ENCODE measurements at regions not wholly inside any gene's neighbourhood (a gene's known extent, or its start where the extent isn't known, plus 50 kb on each side); places are given as distances from the start of the nearest gene placed in this dataset.

DNA sequence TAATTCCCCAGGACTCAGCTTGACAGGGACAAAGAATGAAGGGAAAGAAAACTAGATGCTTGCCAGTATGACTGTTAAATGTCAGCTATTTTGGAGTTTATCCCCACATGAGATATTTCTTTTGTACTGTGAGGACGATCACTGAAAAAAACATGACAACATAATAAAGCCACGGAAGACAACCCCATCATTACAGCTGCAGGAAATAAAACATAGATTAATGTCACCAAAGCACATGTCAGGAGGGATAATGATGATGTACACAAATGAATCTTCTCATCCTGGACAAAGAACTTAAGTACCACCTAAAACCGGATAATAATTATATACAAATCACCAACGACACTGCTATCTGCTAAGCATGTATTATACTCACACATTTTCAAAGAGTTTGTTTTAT lies 84.6 kb upstream of the GRIP1 start:
- no peak for TF ChIP-seq CTCF (IDR thresholded peaks at IDR 0.05; ENCODE audit: insufficient read depth, low read length, poor library complexity, severe bottlenecking)
- Histone ChIP-seq H3K4me3 (replicated peaks; ENCODE audit: low read depth, low read length) (no peak overlapping the region), H3K36me3 (ENCODE audit: control insufficient read depth, insufficient read depth, low read length) (no peaks in the 10 kb centered on the region), H3K27me3 (replicated peaks; ENCODE audit: control insufficient read depth, insufficient read depth, low read length) (no peaks in the 10 kb centered on the region)
- no peak for DNase-seq (ENCODE audit: extremely low read depth, insufficient read length)

GRCh38 chr12:66765204-66765603 lies 86.3 kb upstream of the GRIP1 start:
- no peak for DNase-seq (ENCODE audit: extremely low read depth, insufficient read length)
- no peaks in the 10 kb centered on the region for H3K27me3 ChIP-seq (replicated peaks; ENCODE audit: control insufficient read depth, insufficient read depth, low read length)
- no peak overlapping the region for H3K4me3 ChIP-seq (replicated peaks; ENCODE audit: low read depth, low read length)
- no peaks in the 10 kb centered on the region for H3K36me3 ChIP-seq (ENCODE audit: control insufficient read depth, insufficient read depth, low read length)
- no peak for TF ChIP-seq CTCF (IDR thresholded peaks at IDR 0.05; ENCODE audit: insufficient read depth, low read length, poor library complexity, severe bottlenecking)

DNA sequence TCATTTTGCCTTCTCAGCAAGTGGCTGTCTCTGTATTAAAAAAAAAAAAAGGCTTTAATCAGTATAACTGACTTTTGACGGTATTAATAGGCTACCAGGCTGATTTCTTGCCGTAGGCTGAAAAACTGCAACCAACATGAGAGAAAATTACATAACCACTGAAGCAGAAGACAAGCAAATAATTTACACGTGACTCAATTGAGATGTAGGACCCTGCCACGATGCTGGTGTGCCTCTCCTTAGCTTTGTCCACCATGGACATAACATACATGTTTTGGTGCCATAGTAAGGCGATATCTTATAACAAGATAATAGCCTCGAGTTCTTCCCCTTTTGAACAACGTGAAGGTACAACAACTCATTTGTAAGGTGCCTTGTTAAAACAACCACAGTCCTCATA lies 88.7 kb upstream of the GRIP1 start:
- Histone ChIP-seq H3K36me3 (ENCODE audit: control insufficient read depth, insufficient read depth, low read length) (no peaks in the 10 kb centered on the region), H3K4me3 (replicated peaks; ENCODE audit: low read depth, low read length) (no peak overlapping the region), H3K27me3 (replicated peaks; ENCODE audit: control insufficient read depth, insufficient read depth, low read length) (no peaks in the 10 kb centered on the region)
- TF ChIP-seq CTCF (IDR thresholded peaks at IDR 0.05; ENCODE audit: insufficient read depth, low read length, poor library complexity, severe bottlenecking) = no peak
- DNase-seq (ENCODE audit: extremely low read depth, insufficient read length) = no peak

DNA sequence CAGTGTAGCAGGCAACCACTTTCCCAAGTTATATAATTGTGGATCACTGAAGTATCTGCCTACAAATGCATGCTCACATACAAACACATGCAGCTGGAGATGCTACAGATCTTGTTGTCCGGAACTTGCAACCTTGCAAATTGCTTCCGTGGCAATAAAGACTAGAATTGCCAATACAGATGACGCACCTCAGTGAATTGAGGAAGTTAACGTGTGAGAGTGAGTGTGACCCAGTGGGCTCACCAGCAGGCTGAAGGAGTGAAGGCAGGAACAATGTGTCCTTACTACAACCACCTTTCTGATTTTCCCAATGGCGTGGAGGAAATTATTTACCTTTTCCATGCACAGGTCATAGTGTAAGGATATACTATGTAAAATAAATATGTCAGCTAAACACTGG lies 89.4 kb upstream of the GRIP1 start:
- Histone ChIP-seq H3K36me3 (ENCODE audit: control insufficient read depth, insufficient read depth, low read length) (no peaks in the 10 kb centered on the region), H3K27me3 (replicated peaks; ENCODE audit: control insufficient read depth, insufficient read depth, low read length) (no peaks in the 10 kb centered on the region), H3K4me3 (replicated peaks; ENCODE audit: low read depth, low read length) (no peak overlapping the region)
- no peak for DNase-seq (ENCODE audit: extremely low read depth, insufficient read length)
- TF ChIP-seq CTCF (IDR thresholded peaks at IDR 0.05; ENCODE audit: insufficient read depth, low read length, poor library complexity, severe bottlenecking) = no peak

DNA sequence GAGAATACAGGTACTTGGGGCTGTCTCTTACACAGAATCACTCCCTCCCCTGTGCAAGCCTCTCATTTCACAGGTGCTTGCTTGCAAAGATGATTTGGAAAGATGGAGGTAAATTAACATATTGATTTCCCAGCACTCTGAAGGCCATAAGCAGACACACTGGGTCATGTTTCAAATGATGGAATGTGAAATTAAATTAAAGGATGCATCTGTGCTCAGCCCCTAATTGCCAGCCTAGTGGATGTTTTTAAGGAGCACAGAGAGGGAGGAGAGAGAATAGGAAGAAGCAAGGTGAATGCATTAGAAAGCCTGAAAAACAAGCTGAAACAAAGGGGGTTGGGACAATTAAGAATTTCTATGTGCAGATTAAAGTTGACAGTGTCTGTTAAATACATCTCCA lies 96.1 kb upstream of the GRIP1 start:
- DNase-seq (ENCODE audit: extremely low read depth, insufficient read length) = no peak
- TF ChIP-seq CTCF (IDR thresholded peaks at IDR 0.05; ENCODE audit: insufficient read depth, low read length, poor library complexity, severe bottlenecking) = no peak
- H3K4me3 ChIP-seq (replicated peaks; ENCODE audit: low read depth, low read length) = no peak overlapping the region
- H3K27me3 ChIP-seq (replicated peaks; ENCODE audit: control insufficient read depth, insufficient read depth, low read length) = no peaks in the 10 kb centered on the region; the same call in 1 of the 2 replicates
- H3K36me3 ChIP-seq (ENCODE audit: control insufficient read depth, insufficient read depth, low read length) = no peaks in the 10 kb centered on the region

DNA sequence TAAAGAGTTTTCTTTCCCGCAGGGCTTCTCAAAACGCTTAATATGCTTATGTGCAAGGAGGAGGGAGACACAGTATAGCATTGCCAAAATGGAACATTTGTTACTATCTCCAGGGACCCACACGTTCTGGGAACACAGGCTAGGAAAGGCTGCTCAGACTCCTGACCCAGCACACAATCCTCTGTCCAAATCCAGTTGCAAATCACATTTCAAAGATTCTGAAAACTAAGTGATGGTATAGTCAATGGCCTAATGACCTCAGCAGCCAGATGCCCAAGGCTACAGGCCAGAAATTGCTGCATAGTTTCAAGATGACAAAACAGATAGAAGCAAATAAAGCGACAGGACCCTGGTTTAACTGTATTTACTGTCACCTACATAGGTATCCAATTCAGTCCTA lies 97.0 kb upstream of the GRIP1 start:
- Histone ChIP-seq H3K27me3 (replicated peaks; ENCODE audit: control insufficient read depth, insufficient read depth, low read length) (no peaks in the 10 kb centered on the region; the same call in 1 of the 2 replicates), H3K36me3 (ENCODE audit: control insufficient read depth, insufficient read depth, low read length) (no peaks in the 10 kb centered on the region), H3K4me3 (replicated peaks; ENCODE audit: low read depth, low read length) (no peak overlapping the region)
- DNase-seq (ENCODE audit: extremely low read depth, insufficient read length) = no peak
- TF ChIP-seq CTCF (IDR thresholded peaks at IDR 0.05; ENCODE audit: insufficient read depth, low read length, poor library complexity, severe bottlenecking) = no peak
